ENCODE measurements at regions not wholly inside any gene's neighbourhood (a gene's known extent, or its start where the extent isn't known, plus 50 kb on each side); places are given as distances from the start of the nearest gene placed in this dataset.

GRCh38 chr5:5066276-5067186, 73.6 kb upstream of the ADAMTS16 start:
- Histone ChIP-seq H3K27ac (no peak overlapping the region), H3K4me1 (no peaks in the 10 kb centered on the region), H3K27me3 (no peaks in the 10 kb centered on the region), H3K36me3 (no peaks in the 10 kb centered on the region), H3K4me3 (no peak overlapping the region), H3K9me3 (no peaks in the 10 kb centered on the region)
- intact Hi-C loops (cut with DNase I): no loop called here
- WGBS, 2 donors: 32 to 40% methylated on average over 4 to 6 of the region's 6 CpGs
- DNase-seq: no peak
- TF ChIP-seq, protein P1, sequence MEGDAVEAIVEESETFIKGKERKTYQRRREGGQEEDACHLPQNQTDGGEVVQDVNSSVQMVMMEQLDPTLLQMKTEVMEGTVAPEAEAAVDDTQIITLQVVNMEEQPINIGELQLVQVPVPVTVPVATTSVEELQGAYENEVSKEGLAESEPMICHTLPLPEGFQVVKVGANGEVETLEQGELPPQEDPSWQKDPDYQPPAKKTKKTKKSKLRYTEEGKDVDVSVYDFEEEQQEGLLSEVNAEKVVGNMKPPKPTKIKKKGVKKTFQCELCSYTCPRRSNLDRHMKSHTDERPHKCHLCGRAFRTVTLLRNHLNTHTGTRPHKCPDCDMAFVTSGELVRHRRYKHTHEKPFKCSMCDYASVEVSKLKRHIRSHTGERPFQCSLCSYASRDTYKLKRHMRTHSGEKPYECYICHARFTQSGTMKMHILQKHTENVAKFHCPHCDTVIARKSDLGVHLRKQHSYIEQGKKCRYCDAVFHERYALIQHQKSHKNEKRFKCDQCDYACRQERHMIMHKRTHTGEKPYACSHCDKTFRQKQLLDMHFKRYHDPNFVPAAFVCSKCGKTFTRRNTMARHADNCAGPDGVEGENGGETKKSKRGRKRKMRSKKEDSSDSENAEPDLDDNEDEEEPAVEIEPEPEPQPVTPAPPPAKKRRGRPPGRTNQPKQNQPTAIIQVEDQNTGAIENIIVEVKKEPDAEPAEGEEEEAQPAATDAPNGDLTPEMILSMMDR (IDR thresholded peaks at IDR 0.05): no peak
- no peak for TF ChIP-seq POLR2A (IDR thresholded peaks at IDR 0.05)

DNA sequence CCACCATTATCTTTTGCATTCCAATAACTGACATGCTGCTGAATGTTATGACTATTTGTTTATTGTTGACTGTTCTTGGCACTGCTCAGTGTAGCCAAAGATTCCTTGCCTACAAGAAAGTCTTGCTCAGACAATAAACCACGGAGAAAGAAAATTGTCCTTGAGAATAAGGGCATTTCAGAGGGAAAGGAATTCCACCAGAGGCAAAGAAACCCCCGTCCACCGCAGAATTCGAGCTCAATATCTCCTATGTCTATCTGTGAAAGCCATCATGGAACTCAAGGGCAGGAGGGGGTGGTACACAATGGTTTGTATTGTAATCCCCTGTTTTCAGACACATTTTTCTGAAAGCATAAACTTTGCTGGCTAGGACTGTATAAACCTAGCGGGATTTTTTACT, 70.3 kb upstream of the ADAMTS16 start:
- H3K4me3 ChIP-seq: no peak overlapping the region
- H3K36me3 ChIP-seq: no peaks in the 10 kb centered on the region
- TF ChIP-seq POLR2A (IDR thresholded peaks at IDR 0.05): no peak
- TF ChIP-seq, protein P1 (IDR thresholded peaks at IDR 0.05): no peak
- intact Hi-C loops (cut with DNase I): no loop called here
- H3K27me3 ChIP-seq: no peaks in the 10 kb centered on the region
- H3K27ac ChIP-seq: no peak overlapping the region
- no peaks in the 10 kb centered on the region for H3K9me3 ChIP-seq
- no peaks in the 10 kb centered on the region for H3K4me1 ChIP-seq
- DNase-seq: no peak
- WGBS, 2 donors: 64 to 73% methylated on average over 5 of the region's 5 CpGs

DNA sequence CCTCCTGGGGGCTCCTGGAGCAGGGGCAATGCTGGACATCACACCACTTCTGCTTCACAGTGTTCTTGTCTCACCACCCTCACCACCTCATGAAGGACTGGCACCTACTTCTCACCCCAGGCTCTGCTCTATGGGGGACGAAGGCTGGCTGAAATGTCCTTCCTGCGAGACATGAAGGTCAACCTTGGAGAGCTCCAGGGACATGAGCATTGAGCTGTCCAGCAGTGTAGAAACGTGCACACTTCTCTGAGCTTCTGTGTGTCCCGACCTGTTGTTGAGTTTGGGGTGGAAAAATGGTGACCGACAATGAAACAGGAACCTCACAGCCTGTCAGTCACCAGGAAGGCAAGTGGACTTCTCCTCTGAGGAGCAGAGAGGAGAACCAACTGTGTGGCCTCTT, 68.6 kb upstream of the ADAMTS16 start:
- Histone ChIP-seq H3K27ac (no peak overlapping the region), H3K9me3 (no peaks in the 10 kb centered on the region), H3K36me3 (no peaks in the 10 kb centered on the region), H3K27me3 (no peaks in the 10 kb centered on the region), H3K4me3 (no peak overlapping the region), H3K4me1 (no peaks in the 10 kb centered on the region)
- TF ChIP-seq, protein P1 (IDR thresholded peaks at IDR 0.05): no peak
- TF ChIP-seq POLR2A (IDR thresholded peaks at IDR 0.05): no peak
- intact Hi-C loops (cut with DNase I): no loop called here
- 57 to 60% methylated on average over 1 to 5 of the region's 5 CpGs for WGBS, 2 donors
- DNase-seq: no peak

DNA sequence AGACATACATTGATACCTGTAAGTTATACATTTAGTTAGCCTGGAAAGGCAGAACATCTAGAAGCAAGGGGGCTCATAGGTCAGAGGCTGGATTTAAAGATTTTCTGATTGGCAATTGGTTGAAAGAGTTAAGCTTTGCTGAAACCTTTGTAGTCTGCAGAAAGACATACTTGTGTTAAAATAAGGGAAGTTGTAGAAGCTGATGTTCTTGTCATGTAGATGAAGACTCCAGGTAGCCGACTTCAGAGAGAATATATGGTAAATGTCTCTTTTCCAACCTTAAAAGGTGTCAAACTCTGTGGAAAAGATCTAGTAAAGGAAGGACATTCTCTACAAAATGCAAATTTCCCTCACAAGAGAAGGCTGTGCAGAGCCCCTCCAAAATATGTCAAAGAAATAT, 62.9 kb upstream of the ADAMTS16 start:
- Histone ChIP-seq H3K4me3 (no peak overlapping the region), H3K36me3 (no peaks in the 10 kb centered on the region), H3K9me3 (no peaks in the 10 kb centered on the region), H3K27me3 (no peaks in the 10 kb centered on the region), H3K27ac (no peak overlapping the region), H3K4me1 (no peaks in the 10 kb centered on the region)
- intact Hi-C loops (cut with DNase I): no loop called here
- 52 to 64% methylated on average over 1 of the region's 1 CpG for WGBS, 2 donors
- no peak for DNase-seq
- TF ChIP-seq POLR2A (IDR thresholded peaks at IDR 0.05): no peak
- TF ChIP-seq, protein P1 (IDR thresholded peaks at IDR 0.05): no peak

GRCh38 chr5:5078009-5078897, 61.9 kb upstream of the ADAMTS16 start:
- Histone ChIP-seq H3K27ac (no peak overlapping the region), H3K9me3 (no peaks in the 10 kb centered on the region), H3K4me1 (no peaks in the 10 kb centered on the region), H3K27me3 (no peaks in the 10 kb centered on the region), H3K4me3 (no peak overlapping the region), H3K36me3 (no peaks in the 10 kb centered on the region)
- intact Hi-C loops (cut with DNase I): no loop called here
- DNase-seq: no peak
- TF ChIP-seq POLR2A (IDR thresholded peaks at IDR 0.05): no peak
- TF ChIP-seq, protein P1 (IDR thresholded peaks at IDR 0.05): no peak
- WGBS, 2 donors: 33 to 48% methylated on average over 9 of the region's 9 CpGs

All from esophagus squamous epithelium (tissue), 5 donors.